ENCODE measurements at regions not wholly inside any gene's neighbourhood (a gene's known extent, or its start where the extent isn't known, plus 50 kb on each side); places are given as distances from the start of the nearest gene placed in this dataset.

DNA sequence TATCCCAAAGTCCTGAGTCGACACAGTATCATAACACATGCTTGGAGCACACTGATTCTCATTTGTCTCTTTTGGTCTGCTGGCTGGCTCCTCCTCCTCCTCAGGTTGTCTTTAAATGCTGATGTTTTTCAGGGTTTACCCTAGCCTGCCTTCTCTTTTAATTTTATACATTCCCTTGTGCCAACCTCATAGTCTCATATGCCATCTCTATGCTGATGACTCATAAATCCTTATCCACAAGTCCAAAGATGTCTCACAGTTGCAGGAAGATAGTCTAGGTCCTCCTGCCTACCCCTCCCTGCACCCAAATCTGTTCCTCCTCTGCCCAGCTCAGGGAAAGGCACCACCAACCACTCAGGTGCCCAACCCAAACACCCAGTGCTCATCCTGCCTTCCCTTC is 108.3 kb downstream of the SIPA1L2 start:
- no peak for DNase-seq (ENCODE audit: low spot score)
- H3K9me3 Mint-ChIP-seq, result no peaks in the 10 kb centered on the region
- no peak overlapping the region for H3K27ac Mint-ChIP-seq
- H3K36me3 Mint-ChIP-seq (ENCODE audit: low read depth), result no peaks in the 10 kb centered on the region
- H3K4me3 Mint-ChIP-seq, result no peak overlapping the region
- H3K4me1 Mint-ChIP-seq (ENCODE audit: low read depth), result no peaks in the 10 kb centered on the region
- H3K27me3 Mint-ChIP-seq (ENCODE audit: low read depth), result peaks cover 23% of the 10 kb centered on the region

DNA sequence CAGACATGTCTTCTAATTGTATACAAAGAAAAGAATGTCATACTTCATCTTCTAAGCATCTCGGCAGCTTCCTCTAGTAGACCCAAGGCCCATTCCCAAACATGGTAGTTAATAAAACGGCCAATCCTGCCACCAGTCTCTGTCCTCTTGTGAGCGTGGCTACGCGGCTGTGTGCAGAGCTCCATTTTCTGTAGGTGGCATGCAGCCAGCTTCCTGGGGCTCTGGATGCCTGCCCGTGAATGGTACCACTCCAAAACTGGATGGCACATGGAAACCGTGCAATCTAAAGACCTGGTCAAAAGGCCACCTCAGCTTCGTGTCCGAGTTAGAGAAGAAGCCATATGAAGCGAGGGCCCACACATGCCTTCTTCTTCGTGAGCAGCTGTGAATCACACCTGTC is 110.7 kb downstream of the SIPA1L2 start:
- Mint-ChIP-seq H3K36me3 (ENCODE audit: low read depth) (no peaks in the 10 kb centered on the region), H3K27me3 (ENCODE audit: low read depth) (peaks cover 25% of the 10 kb centered on the region), H3K4me3 (no peak overlapping the region), H3K27ac (no peak overlapping the region), H3K4me1 (ENCODE audit: low read depth) (no peaks in the 10 kb centered on the region), H3K9me3 (no peaks in the 10 kb centered on the region)
- no peak for DNase-seq (ENCODE audit: low spot score)

DNA sequence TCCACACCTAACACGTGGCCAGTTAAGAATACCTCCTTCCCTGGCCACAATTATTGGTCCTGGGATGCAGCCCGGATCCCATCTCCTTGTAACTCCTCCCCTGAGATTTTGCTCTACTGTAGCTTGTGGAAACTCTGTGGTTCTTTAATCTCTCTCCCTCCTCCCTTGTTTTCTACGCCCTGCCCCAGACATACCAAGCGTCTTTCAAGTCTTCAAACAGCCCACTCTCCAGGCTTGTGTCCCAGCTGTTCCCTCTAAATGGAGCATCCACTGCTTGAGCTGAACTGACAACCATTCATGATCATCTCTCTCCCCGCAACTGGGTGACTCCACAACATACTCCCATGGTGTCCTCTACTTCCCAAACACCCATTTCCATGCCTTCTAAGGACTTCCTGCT is 111.6 kb downstream of the SIPA1L2 start:
- Mint-ChIP-seq H3K27ac (no peak overlapping the region), H3K9me3 (no peaks in the 10 kb centered on the region), H3K36me3 (ENCODE audit: low read depth) (no peaks in the 10 kb centered on the region), H3K4me3 (no peak overlapping the region), H3K4me1 (ENCODE audit: low read depth) (no peaks in the 10 kb centered on the region), H3K27me3 (ENCODE audit: low read depth) (peaks cover 18% of the 10 kb centered on the region)
- no peak for DNase-seq (ENCODE audit: low spot score)

DNA sequence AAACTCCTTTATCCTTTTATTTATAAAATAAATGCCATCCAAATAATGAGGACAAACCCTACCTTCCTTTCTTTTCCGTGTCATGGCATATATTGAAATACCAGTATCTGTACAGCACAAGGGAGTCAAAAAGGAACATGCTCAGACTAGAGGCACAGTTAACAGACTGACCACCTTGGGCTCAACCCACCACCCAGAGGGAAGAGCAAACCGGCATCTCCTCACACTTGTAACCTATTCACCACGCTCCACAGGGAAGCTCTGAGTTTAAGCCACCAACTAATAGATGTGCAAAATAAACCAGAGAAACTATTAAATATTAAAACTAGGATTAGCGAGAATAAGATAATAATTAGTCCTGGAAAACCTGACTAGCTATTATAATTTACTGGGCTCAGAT is 112.7 kb downstream of the SIPA1L2 start:
- Mint-ChIP-seq H3K27me3 (ENCODE audit: low read depth) (peaks cover 16% of the 10 kb centered on the region), H3K36me3 (ENCODE audit: low read depth) (no peaks in the 10 kb centered on the region), H3K27ac (no peak overlapping the region), H3K9me3 (no peaks in the 10 kb centered on the region), H3K4me1 (ENCODE audit: low read depth) (no peaks in the 10 kb centered on the region), H3K4me3 (no peak overlapping the region)
- no peak for DNase-seq (ENCODE audit: low spot score)

DNA sequence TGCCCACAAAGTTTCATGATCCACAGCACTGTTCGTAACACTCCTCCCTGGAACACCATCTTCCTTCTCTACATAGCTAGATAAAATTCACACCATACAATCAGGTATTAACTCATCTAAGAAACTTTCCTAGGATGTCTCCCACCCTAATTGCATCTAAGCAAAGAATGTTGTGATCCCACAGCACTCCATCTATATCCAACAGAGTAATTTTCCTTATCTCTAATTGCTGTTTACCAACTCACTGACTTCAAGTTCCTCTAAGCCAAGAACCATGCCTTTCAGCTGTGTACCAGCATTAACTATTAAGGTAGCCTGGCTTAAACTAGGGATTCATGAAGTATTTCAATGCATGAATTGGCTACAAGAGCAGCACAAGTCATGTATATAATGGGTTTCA is 114.2 kb downstream of the SIPA1L2 start:
- Mint-ChIP-seq H3K4me3 (no peak overlapping the region), H3K4me1 (ENCODE audit: low read depth) (no peaks in the 10 kb centered on the region), H3K36me3 (ENCODE audit: low read depth) (no peaks in the 10 kb centered on the region), H3K27me3 (ENCODE audit: low read depth) (peaks cover 16% of the 10 kb centered on the region), H3K27ac (no peak overlapping the region), H3K9me3 (no peaks in the 10 kb centered on the region)
- DNase-seq (ENCODE audit: low spot score), result no peak

DNA sequence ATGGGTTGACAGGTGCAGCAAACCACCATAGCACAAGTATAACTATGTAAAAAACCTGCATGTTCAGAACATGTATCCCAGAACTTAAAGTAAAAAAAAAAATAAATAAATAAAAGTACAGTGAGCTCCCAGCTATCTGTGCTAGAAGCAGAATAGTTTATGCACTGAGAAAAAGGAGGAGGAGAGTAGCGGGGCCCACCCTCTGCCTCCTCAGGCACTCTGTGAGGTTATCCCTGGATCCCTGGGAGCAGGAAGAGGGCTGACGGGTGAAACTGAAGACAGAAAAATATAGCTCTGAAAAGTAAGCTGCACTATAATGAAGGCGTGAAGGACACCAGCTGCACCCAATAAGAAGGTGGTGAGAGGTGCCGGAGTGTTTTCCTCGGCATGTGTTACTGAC is 117.2 kb downstream of the SIPA1L2 start:
- no peak overlapping the region for H3K4me3 Mint-ChIP-seq
- H3K27ac Mint-ChIP-seq, result no peak overlapping the region

DNA sequence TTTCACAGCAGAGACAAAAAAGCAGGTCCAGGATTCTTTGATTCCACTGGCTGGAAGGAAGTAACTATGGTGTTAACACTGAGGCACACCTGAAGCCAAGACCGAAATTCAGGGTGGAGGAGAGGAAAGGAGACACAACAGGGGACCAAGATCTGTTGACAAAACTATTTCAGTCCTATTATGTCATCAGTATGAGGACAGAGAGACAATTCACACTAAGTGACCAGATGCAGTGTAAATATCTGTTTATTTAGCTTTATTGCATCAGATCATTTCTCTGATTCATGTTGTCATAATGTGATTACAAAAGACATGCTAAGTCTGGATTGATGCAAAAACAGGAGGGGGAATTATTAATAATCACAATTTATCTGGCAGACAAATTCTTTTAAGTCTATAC is 118.8 kb downstream of the SIPA1L2 start:
- DNase-seq (ENCODE audit: low spot score), result no peak
- H3K4me3 Mint-ChIP-seq, result no peak overlapping the region
- no peaks in the 10 kb centered on the region for H3K4me1 Mint-ChIP-seq (ENCODE audit: low read depth)
- no peaks in the 10 kb centered on the region for H3K9me3 Mint-ChIP-seq
- H3K36me3 Mint-ChIP-seq (ENCODE audit: low read depth), result no peaks in the 10 kb centered on the region
- H3K27ac Mint-ChIP-seq, result no peak overlapping the region
- peaks cover 9% of the 10 kb centered on the region for H3K27me3 Mint-ChIP-seq (ENCODE audit: low read depth)

More for the DNA sequence above, 117.2 kb downstream of the SIPA1L2 start:
- Mint-ChIP-seq H3K9me3 (no peaks in the 10 kb centered on the region), H3K4me1 (ENCODE audit: low read depth) (no peaks in the 10 kb centered on the region), H3K36me3 (ENCODE audit: low read depth) (no peaks in the 10 kb centered on the region), H3K27me3 (ENCODE audit: low read depth) (peaks cover 11% of the 10 kb centered on the region)
- no peak for DNase-seq (ENCODE audit: low spot score)

DNA sequence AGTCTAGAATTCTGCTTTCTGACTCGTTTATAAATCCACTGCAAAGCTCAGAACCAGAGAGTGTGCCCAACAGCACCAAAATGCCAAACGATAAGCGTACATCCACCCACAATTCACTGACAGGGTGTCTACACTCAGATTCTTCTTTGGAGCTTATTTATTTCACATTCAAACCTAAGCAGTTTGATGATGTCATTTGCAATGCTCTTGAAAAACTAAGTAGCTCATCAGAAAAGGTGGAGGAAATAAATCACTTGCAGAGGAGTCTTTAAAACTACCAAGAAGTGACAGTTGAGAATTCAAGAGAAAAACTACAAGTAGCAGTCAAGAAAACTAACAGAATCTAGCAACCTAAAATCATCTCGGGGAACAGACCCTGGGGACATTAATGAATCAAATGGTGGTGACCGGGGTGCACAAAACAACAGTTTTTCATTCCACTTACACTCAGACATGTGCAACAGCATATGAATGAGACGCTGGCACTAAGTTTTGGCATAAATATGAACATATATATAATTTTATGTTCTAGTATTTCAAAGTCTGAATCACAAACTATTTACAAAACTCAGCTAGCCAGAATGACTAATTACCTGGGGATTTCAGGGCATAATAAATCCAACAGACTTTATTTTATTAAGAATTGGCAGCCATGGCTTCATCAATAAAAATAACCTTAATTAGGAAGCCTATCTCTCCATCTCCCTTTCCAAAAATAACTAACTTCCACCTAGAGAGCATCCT is 119.4 kb downstream of the SIPA1L2 start:
- Mint-ChIP-seq H3K4me1 (ENCODE audit: low read depth) (no peaks in the 10 kb centered on the region), H3K27me3 (ENCODE audit: low read depth) (peaks cover 7% of the 10 kb centered on the region), H3K4me3 (no peak overlapping the region), H3K36me3 (ENCODE audit: low read depth) (no peaks in the 10 kb centered on the region), H3K9me3 (no peaks in the 10 kb centered on the region), H3K27ac (no peak overlapping the region)
- no peak for DNase-seq (ENCODE audit: low spot score)

DNA sequence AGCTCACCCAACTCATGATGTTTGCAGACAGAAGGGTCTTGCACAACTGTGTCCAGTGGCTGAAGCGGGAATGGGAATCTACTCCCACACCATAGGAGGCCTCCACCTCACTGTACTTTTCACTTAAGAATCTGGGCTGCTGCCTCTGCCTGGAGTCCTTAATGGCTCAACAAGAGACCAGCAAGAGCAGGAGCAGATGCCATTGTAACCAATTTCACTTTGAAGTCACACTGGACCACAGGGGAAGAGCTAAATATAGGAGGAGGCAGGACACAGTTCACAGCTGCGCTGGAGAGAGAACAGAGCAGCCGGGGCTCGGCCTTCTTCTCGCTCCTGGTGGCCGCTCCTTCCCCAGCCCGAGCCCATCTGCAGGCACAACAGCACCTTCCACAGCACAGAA is 120.4 kb downstream of the SIPA1L2 start:
- Mint-ChIP-seq H3K9me3 (no peaks in the 10 kb centered on the region), H3K36me3 (ENCODE audit: low read depth) (no peaks in the 10 kb centered on the region), H3K4me1 (ENCODE audit: low read depth) (no peaks in the 10 kb centered on the region), H3K27me3 (ENCODE audit: low read depth) (peaks cover 7% of the 10 kb centered on the region), H3K4me3 (no peak overlapping the region), H3K27ac (no peak overlapping the region)
- DNase-seq (ENCODE audit: low spot score), result no peak

DNA sequence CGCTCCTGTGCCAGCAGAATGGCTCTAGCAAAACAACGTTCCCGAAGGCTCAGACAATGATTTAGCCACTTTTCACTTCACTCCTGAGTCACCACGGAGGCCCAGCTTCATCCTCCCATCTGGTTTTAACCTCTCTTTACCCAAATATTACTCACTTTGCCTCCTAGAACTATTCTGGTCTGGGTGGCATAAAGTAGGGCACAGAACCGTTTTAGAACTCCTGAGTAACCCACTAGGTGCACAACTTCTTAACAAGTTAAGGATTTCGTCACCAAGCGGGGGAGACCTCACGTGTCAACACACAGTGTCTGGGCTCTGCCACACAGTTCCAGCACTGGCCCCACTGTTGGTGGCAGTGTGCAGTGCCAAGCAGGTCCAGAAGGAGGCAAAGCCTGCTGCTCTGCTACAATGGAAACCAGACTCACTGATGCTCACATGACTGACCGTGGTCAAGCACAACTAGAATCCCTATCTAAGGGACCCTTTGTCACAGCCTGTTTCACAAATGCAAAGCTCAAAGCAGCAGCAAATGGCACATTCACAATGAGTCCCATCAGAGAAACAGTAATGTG is 121.7 kb downstream of the SIPA1L2 start:
- H3K9me3 Mint-ChIP-seq, result no peaks in the 10 kb centered on the region
- H3K4me1 Mint-ChIP-seq (ENCODE audit: low read depth), result no peaks in the 10 kb centered on the region
- no peak overlapping the region for H3K4me3 Mint-ChIP-seq
- H3K36me3 Mint-ChIP-seq (ENCODE audit: low read depth), result no peaks in the 10 kb centered on the region
- no peak overlapping the region for H3K27ac Mint-ChIP-seq
- peaks cover 7% of the 10 kb centered on the region for H3K27me3 Mint-ChIP-seq (ENCODE audit: low read depth)
- no peak for DNase-seq (ENCODE audit: low spot score)

DNA sequence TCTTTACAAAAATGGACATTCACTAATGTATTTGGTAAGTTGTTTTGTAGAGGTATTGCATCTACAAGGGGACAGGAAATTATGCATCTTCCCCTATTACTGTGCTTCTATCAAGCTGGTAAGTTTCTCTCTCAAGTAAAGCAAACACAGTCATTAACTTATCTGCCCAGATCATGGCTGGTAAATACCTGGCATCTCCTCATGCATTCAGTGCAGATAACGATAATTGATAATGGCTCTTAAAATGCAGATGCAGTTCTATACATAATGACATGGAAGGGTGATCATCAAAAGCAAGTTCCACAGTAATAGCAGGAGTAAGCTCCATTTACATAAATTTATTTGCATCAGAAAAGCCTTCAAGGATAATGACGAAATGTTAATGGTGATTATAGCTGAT is 122.4 kb downstream of the SIPA1L2 start:
- DNase-seq (ENCODE audit: low spot score), result no peak
- Mint-ChIP-seq H3K36me3 (ENCODE audit: low read depth) (no peaks in the 10 kb centered on the region), H3K9me3 (no peaks in the 10 kb centered on the region), H3K4me3 (no peak overlapping the region), H3K27me3 (ENCODE audit: low read depth) (peaks cover 7% of the 10 kb centered on the region), H3K4me1 (ENCODE audit: low read depth) (no peaks in the 10 kb centered on the region), H3K27ac (no peak overlapping the region)

DNA sequence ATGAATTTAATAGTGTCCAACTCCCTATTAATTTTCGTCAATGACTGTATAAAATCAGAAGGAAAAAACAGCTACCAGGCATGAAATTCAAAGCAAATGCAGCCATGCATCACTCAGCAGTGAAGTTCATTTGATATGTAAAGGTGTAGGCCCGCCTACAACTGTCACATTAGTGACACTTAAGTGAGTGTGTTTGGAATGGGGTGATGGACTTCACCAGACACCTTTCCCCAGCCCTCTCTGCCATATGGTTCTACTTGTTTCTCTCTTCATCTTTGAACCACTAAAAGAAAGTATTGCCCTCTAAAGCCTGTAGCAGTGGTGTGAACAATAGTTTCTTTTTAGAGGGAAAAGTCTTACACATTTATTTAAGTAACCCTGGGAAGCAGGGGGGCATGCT is 124.0 kb downstream of the SIPA1L2 start:
- no peaks in the 10 kb centered on the region for H3K4me1 Mint-ChIP-seq (ENCODE audit: low read depth)
- no peak for DNase-seq (ENCODE audit: low spot score)
- no peak overlapping the region for H3K4me3 Mint-ChIP-seq
- H3K27ac Mint-ChIP-seq, result no peak overlapping the region
- no peaks in the 10 kb centered on the region for H3K36me3 Mint-ChIP-seq (ENCODE audit: low read depth)
- H3K27me3 Mint-ChIP-seq (ENCODE audit: low read depth), result peaks cover under 1% of the 10 kb centered on the region
- H3K9me3 Mint-ChIP-seq, result no peaks in the 10 kb centered on the region

DNA sequence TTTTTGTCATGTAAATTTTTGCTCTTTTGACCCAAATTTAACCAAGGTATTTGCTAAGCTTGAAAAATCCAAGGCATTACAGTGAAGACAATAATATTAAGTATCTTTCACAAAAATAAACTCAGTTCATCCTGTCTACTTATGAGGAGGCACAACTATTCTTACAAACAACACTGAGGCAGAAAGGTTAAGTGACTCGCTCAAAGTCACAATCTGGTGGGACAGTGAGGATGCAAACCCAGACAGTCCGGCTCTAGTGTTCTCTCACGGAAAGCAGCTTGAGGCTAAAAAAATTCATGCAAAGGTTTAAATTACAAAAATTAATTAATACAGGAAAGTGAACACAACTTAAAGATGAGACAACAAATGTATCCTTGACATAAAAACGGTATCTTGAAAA is 125.3 kb downstream of the SIPA1L2 start:
- H3K36me3 Mint-ChIP-seq (ENCODE audit: low read depth), result no peaks in the 10 kb centered on the region
- H3K27ac Mint-ChIP-seq, result no peak overlapping the region
- no peaks in the 10 kb centered on the region for H3K9me3 Mint-ChIP-seq
- H3K4me1 Mint-ChIP-seq (ENCODE audit: low read depth), result no peaks in the 10 kb centered on the region
- no peak overlapping the region for H3K4me3 Mint-ChIP-seq
- no peaks in the 10 kb centered on the region for H3K27me3 Mint-ChIP-seq (ENCODE audit: low read depth)
- no peak for DNase-seq (ENCODE audit: low spot score)

DNA sequence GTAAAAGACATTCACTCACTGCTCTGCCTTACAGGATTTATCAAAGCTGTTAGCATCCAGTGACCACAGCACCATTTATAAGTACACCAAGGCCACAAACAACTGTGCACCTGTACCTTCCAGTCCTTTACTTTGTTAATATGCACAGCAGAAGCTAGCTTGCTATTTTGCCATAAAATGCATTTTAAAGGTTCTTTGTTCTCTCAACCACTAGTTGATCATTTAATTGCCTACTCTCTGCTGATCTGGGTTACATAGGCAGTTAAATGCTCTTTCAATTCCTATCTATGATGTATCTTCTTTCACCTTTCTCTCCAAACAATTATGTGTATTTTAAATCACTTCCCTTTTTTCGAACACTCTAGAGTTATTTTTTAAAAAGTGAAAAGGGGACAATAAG is 126.4 kb downstream of the SIPA1L2 start:
- Mint-ChIP-seq H3K4me1 (ENCODE audit: low read depth) (no peaks in the 10 kb centered on the region), H3K27ac (no peak overlapping the region), H3K4me3 (no peak overlapping the region), H3K27me3 (ENCODE audit: low read depth) (no peaks in the 10 kb centered on the region), H3K36me3 (ENCODE audit: low read depth) (no peaks in the 10 kb centered on the region), H3K9me3 (no peaks in the 10 kb centered on the region)
- DNase-seq (ENCODE audit: low spot score), result no peak

DNA sequence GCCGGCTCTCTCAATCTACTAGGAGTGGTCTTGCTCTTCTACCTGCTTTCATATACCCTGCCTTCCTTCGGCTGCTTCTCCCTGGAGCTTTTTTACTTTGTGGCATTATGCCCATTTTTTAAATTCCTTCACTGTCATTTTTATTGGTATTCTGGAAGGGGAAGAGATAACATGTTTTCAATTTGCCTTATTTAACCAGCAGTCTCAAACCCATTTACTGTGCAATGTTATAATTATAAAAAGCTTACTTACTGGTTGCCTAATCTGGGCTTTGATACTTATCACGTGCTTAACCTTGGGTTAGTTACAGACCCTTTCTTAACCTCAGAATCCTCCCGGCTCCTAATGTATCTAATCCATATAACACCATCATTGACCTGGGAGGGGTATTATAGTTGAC is 128.1 kb downstream of the SIPA1L2 start:
- H3K4me3 Mint-ChIP-seq, result no peak overlapping the region

More for the DNA sequence above, 128.1 kb downstream of the SIPA1L2 start:
- no peaks in the 10 kb centered on the region for H3K4me1 Mint-ChIP-seq (ENCODE audit: low read depth)
- DNase-seq (ENCODE audit: low spot score), result no peak
- no peak overlapping the region for H3K27ac Mint-ChIP-seq
- no peaks in the 10 kb centered on the region for H3K36me3 Mint-ChIP-seq (ENCODE audit: low read depth)
- no peaks in the 10 kb centered on the region for H3K27me3 Mint-ChIP-seq (ENCODE audit: low read depth)
- H3K9me3 Mint-ChIP-seq, result no peaks in the 10 kb centered on the region

Measured in T-helper 2 cell treated with Interferon-gamma antibody and Interleukin-4, amounts not matched to agents 5 μg/mL and 100 μg/mL, for 36 hours (primary cell).